NB4 (cell line): ENCODE measurements at regions not wholly inside any gene's neighbourhood (a gene's known extent, or its start where the extent isn't known, plus 50 kb on each side); places are given as distances from the start of the nearest gene placed in this dataset.
A peak's percentile ranks its signal among the peaks of the same experiment; 100 is the strongest.

Source experiments
- DNase-seq: peaks from one replicate; pipeline ENCODE4 v3.0.0; 2010; ENCODE audit warnings: low read depth
- H3K4me3 ChIP-seq: one replicate; pipeline ENCODE4 v1.5.1; 2011; ENCODE audit warnings: mild to moderate bottlenecking, low read depth, low read length, moderate library complexity
- CTCF ChIP-seq: IDR thresholded peaks from one replicate; pipeline ENCODE4 v1.5.1; 2012; ENCODE audit warnings: low read depth, low read length
- MAX ChIP-seq: IDR thresholded peaks from 2 replicates; pipeline ENCODE4 v1.6.1; 2011; ENCODE audit warnings: low read depth, low read length
- MYC ChIP-seq: IDR thresholded peaks from 2 replicates; pipeline ENCODE4 v1.6.1; 2011; ENCODE audit warnings: low read depth, low read length
- POLR2A ChIP-seq: IDR thresholded peaks from 2 replicates; pipeline ENCODE4 v1.6.1; 2011; ENCODE audit warnings: mild to moderate bottlenecking; ENCODE audit not compliant: insufficient read length; ENCODE audit errors: extremely low read depth

GRCh38 chr10:71066600-71066999, 145.8 kb upstream of the UNC5B start:
- DNase-seq: no peak
- TF ChIP-seq CTCF (no peak), MAX (no peak), MYC (no peak), POLR2A (no peak)
- no peak overlapping the region for H3K4me3 ChIP-seq

DNA sequence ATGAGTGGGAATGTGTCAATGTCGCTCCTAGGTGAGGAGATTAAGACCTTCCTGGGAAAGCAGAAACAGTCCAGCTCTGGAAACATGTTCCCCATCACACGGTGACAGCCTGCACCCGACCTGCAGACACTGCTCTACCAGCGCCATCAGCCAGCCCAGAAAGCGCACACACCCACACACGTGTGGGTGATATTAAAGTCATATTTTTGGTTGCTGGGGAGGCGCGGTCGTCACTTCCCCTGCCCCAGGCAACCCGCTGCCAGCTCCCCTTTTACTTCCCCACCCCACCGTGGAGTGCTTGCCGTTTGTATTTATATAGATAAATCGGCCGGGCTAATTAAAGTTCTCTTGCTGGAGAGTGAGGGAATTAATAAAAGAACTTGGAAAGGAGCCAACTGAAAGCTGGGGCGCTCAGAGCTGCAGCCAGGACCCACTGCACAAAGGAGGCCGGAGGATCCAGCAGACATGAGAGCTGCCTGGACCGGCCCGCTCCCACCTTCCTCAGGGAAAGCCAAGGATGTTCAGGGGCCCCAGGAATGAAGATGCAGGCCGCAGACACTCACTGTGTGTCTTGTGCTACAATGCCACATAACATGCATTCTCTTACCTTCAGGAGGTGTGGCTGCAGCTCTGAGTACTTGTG, 145.2 kb upstream of the UNC5B start:
- DNase-seq: peak; percentile 29

GRCh38 chr10:71068861-71069271, 143.5 kb upstream of the UNC5B start:
- DNase-seq: no peak
- H3K4me3 ChIP-seq: no peak overlapping the region
- no peak for TF ChIP-seq POLR2A
- TF ChIP-seq MAX: no peak
- TF ChIP-seq CTCF: no peak
- TF ChIP-seq MYC: no peak

More for the DNA sequence above, 145.2 kb upstream of the UNC5B start:
- no peak overlapping the region for H3K4me3 ChIP-seq
- no peak for TF ChIP-seq MYC
- no peak for TF ChIP-seq CTCF
- no peak for TF ChIP-seq POLR2A
- no peak for TF ChIP-seq MAX

DNA sequence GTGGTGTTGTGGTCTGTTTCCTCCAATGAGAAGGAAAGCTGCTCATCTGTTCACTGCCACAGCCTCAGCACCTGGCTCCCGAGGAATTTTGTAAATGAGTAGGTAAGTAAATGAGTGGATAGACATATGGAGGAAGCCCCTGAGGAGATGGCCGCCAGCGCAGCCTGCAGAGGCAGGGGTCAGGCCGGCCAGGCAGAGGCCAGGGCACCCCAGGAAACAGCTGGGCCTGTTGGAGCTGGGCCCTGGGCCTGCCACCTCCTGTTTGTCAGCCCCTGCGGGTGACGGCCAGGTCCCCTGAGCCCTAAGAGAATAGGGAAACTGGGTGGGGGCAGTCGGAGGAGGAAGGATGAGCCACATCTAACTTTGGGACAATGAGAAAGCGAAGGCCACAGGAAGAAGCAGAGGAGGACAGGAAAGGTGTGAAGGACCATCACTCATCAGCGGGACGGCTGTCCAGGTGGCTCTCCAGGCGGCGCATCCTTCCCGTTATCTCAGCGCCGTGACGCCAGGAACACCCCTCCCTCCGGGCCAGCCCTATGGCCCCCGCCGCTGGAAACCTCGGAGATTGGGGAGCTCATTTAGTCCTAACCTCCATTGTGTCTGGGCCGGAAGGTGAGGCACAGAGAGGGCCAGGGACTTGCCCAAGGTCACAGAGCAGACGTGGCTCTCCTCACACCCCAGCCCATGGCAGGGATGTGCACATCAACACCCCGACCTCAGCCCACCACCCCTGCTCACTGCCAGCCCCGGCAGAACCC, 142.3 kb upstream of the UNC5B start:
- H3K4me3 ChIP-seq: no peak overlapping the region
- TF ChIP-seq POLR2A: no peak
- TF ChIP-seq MAX: no peak
- TF ChIP-seq MYC: no peak
- TF ChIP-seq CTCF: no peak
- no peak for DNase-seq

DNA sequence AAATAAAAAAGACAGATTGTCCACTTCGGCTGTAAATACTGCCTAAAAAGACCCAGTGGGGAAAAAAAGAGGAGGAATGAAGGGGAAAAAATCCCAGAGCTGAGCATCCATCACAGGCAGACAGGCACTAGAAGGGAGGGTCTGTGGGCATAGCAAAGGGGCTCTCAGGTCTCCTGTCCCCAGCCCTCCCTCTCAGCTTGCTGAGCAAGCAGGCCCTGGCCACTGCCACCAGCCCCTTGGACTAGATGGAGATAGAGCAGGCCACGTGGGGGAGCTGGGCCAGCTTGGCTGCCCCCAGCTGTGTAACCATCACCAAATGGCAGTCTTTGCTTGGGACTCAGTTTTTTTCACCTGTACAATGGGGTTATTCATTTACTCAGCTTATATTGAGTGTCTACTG, 141.6 kb upstream of the UNC5B start:
- no peak for TF ChIP-seq MYC
- no peak for TF ChIP-seq MAX
- no peak for TF ChIP-seq POLR2A
- TF ChIP-seq CTCF: no peak
- DNase-seq: no peak
- no peak overlapping the region for H3K4me3 ChIP-seq
